HTR-8/SVneo (cell line): ENCODE measurements at regions not wholly inside any gene's neighbourhood (a gene's known extent, or its start where the extent isn't known, plus 50 kb on each side); places are given as distances from the start of the nearest gene placed in this dataset.
"Not testable (repeated sequence)": the region's sequence is repeated elsewhere in the genome, so short reads cannot be mapped to it uniquely, and the experiment has no call there.

Source experiments
- DNase-seq: peaks from one replicate; pipeline ENCODE4 v3.0.0; 2011; ENCODE audit warnings: low spot score, mixed read lengths; ENCODE audit not compliant: insufficient read length
- FAIRE-seq: peaks from 2 replicates; lab custom pipeline; 2011; peaks lifted over from hg19 to GRCh38; lab: Jason Lieb, UNC

DNA sequence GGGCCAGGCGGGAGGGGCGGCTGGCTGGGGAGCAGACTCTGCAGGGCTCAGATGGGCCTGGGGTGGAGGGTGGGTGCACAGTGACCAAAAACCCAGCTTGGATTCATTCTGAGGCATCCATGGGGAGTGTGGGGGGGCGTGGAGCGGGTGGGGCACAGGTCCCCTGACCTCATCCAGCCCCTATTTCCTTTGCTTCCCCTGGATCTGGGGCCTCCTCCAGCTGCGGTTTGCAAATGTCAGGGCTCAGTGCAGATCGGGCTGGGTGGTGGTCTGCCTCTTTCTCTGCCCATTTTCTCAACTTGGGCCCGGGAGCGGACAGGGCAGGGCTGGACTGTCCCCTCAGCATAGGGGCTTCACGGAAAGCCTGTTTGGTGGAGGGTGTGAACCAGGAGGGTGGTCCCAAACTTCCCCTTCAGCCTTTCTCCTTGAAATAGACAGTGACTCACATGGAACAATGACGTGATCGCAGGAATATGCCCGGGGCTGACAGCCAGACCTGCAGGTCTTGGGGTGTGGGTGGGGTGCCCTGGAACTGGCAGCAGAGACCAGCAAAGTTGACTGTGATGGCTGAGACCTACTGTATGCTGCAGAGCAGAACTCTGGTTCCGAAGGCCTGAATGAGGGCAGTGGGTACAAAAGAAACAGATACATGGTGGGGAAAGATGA is 72.9 kb upstream of the PODXL start:
- DNase-seq (peak; percentile 76), FAIRE-seq (peak; percentile 52)

DNA sequence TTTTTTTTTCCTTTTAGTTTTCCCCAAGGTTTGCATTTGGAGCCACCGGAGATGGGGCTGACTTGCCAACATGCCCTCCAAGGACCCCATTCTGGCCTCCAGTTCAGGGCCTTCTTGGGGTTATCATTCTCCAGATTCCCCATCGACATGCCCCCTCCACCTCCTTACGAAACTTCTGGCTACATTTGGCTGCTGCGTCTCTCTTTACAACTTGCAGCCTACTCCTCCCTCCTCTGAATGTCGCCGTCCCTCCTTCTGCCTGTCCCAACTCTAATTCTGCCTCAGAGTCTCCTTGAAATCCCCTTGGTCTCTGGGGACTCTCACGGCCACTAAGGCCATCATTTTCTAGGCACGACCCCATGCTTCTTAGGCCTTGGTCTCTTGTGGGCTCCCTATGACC is 72.2 kb upstream of the PODXL start:
- DNase-seq (no peak), FAIRE-seq (no peak)

DNA sequence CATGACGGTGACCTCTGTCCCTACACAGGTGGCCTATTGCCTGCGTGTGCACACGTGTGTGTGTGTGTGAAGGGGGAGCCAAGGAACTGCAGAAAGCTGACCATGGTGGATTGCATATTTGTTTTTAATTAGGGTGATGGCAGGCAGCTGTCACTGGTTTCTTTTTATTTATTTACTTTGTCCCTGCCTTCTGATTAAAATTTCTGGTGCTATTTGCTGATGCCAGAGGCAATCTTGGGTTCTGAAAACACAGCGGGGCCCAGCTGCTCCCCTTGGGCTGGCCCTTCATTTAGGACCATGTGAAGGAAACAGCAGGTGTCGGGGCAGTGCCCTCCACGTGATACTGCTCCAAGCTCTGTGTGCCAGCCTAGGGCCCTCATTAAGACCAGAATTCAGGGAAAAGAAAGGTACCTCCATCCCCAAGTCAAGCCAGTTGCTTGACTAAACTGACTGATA is 71.3 kb upstream of the PODXL start:
- no peak for DNase-seq
- FAIRE-seq: no peak

DNA sequence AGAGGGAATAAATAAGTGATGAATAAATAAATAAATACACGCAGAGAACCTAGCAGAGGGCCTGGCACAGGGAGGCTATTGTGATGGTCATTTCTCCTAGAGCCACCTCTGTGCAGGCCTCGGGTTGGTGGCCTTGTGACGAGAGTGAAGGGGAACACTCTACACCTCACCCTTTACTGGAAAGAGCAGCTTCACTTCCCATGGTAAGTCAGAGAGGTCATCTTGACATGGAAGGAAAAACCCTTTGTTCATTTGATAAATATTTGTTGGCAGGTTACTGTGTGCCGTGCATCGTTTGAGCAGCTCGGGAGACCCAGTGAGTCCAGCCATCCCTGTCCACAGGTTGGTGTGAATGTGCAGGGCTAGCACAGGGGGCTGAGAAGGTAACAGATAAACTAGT is 70.2 kb upstream of the PODXL start:
- DNase-seq (no peak), FAIRE-seq (no peak)

DNA sequence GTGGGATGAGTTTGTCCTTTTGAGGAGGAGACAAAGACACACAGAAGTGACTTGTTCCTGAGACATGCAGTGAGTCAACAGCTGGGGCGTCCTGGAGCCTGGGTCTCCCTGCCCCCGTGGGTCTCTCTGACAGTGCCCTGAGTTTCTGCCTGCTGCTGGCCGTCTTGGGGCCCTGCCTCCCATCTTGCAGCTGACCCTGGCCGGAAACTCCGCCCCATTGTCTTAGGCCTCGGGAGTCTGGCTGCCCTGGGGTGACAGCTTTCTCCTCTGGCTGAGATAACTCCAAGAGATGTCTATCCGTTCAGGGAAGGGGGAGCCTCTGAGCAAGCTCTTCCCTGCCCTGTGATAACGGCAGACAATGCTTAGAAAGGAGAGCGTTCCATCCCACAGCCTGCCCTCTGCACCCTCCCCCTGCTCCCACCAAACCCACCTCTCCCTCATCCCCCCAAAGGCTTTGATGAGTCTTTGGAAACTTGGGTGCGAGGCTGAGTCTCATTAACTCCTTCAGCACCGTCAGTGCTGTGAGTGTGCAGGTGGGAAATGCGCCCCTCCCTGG is 69.5 kb upstream of the PODXL start:
- peak; percentile 82 for DNase-seq
- FAIRE-seq: no peak

DNA sequence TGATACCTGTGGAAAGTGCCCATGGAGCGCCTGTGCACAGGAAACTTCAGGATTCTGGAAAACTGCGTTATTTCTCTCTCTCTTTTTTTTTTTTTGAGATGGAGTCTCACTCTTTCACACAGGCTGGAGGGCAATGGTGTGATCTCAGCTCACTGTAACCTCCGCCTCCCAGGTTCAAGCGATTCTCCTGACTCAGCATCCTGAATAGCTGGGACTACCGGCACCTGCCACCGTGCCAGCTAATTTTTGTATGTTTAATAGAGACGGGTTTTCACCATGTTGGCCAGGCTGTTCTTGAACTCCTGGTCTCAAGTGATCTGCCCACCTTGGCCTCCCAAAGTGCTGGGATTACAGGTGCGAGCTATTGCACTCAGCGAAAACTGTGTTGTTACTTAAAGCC is 68.9 kb upstream of the PODXL start:
- FAIRE-seq, DNase-seq: not testable (repeated sequence)

DNA sequence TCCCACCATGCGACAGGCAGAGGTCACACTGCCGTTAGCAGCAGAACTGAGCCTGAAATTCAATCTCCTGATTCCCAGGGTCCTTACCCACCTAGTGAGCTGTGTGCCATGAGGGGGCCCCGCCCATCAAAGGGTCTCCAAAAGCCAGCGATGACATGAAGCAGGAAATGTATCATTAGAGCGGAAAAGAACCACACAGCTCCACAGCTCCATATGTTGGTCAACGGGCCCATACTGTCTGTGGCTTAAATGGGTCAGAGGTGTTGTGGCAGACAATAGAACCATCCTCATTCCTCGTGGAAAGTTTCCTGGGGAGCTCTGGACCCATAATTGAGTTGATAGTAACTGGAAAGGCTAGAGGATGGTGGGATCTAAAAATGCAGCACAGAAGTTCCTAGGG is 68.1 kb upstream of the PODXL start:
- DNase-seq (no peak), FAIRE-seq (no peak)

DNA sequence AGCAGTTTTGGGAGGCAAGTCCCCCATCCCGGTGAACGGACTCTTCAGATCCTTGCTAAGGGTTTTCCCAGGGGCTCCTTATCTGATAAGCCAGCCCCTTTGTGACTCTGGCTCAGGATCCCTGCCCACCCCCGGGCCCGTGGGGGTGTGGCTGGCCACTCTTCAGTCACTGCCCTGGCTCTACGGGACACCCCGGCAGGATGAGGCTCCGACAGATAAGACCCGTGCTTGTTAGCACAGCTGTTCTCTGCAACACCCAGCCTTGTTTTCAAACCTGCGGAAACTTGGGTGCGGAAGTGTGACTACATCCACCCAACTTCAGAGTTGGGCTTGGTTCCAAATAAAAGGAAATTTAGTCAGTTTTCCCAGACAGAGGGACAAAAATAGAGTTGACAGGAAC is 66.7 kb upstream of the PODXL start:
- no peak for FAIRE-seq
- no peak for DNase-seq

DNA sequence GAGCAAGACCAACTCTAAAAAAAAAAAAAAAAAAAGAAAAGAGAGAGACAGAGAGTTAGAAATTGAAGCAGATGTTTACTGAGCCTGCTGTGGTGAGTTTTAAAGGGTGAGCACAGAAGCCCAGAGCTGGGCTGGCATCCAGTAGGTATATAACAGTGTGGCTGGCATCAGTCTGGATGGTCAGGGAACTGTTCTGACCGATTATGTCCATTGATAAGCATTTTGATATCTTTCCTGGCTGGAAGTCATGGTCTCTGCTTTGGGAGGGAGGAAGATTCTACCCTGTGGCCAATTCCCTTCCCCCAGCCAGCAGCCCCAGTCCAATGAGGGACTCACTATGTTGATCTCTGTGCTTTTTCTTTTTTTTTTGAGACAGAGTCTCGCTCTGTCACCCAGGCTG is 65.2 kb upstream of the PODXL start:
- DNase-seq: no peak
- no peak for FAIRE-seq

DNA sequence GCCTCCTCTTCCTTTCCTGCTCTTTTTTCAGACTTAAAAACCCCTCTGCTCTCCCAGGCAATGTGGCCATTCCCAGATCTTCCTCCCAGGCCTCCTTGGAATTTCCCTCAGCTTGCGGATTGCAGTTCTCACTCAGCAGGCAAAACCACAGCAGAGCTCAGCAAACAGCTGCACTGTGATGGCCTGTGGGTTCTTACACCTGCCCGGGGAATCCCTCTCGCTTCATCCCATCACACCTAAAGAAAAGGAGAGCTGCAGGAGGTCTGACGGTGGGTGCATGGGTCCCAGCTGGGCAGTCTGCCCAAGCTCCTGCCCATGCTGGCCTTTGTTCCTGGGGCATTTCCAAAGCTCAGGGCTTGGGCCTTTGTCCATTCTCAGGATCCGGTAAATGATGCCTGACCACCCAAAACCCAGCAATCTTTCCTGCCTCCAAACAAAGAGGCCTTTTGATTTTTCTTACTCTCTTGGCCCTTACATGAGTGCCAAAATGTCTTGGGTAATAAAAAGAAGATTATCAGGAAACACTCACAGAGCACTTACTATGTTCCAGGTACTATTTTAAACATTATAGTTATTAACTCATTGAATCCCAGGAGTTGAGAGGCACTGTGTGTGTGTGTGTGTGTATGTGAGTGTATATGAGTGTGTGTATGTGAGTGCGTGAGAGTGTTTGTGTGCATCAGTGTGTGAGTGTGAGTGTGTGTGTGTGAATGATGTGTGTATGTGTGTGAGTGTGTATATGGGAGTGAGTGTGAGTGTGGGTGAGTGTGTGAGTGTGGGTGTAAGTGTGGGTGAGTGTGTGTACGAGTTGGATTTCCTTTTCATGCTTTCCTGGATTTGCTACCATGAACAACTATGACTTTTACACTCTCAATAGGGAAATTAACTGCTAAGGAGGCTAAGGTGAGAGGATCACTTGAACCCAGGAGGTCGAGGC is 64.5 kb upstream of the PODXL start:
- FAIRE-seq (peak; percentile 70), DNase-seq (no peak)

DNA sequence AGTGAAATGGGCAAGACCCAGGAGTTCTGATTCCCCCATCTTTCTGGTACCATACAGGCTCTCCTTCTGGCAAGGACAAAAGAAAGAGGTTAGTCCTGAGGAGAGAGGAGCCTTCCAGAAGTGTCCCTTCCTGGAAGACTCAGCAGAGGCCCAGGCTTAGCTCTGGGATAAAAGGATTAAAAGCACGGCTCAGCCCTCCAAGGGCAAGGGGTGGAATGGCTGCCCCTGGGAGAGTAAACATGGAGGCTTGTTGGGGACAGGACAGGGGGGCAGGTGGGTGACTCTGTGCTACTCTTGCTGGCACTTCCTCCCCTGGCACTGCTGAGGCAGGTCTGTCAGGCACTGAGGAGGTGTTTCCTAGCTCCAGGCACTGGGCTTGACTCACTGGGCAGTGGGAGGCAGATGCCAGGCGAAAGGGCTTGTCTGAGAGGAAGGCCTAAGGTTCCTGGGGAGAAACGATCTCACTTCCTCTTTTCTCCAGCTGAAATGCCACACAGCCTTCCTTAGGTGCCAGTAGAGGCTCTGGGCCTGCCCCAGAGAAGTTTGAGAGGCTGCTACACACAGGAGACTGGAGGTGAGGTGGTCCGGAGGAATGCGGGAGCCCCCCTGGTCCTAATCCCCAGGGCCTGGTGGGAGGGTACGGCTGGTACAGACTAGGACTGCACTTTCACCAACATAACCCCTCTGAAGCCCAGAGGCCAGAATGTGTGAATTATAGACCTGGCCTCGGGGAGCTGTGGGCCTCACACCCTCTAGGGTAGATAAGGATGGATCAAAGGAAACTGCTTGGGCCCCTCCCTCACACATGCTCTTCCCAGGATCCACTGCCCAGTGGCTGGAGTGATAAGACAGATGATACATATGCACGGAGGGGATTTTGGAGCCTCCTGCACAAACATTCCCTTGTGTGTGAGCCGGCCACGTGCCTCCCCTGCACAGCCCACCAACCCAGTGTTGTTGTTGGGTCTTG is 63.2 kb upstream of the PODXL start:
- FAIRE-seq: no peak

DNA sequence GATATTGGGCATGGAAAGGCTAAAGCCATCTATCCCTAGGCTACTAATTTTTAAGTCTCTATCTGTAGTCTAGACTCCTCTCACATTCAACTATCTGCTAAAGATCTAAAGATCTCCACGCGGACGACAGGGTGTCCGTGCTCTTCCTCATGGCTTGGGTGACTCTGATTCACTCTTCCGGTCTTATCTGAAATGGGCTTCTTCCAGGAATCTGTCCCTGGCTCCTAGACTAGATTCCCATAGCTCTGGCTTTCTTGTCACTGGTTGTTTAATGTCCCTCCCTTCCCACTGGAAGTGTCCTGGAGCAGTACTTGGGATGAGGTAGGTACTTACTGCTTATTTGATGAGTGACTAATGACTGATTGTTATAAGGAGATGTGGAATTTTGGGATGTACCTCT is 62.0 kb upstream of the PODXL start:
- no peak for DNase-seq
- FAIRE-seq: no peak

More for the DNA sequence above, 63.2 kb upstream of the PODXL start:
- no peak for DNase-seq

DNA sequence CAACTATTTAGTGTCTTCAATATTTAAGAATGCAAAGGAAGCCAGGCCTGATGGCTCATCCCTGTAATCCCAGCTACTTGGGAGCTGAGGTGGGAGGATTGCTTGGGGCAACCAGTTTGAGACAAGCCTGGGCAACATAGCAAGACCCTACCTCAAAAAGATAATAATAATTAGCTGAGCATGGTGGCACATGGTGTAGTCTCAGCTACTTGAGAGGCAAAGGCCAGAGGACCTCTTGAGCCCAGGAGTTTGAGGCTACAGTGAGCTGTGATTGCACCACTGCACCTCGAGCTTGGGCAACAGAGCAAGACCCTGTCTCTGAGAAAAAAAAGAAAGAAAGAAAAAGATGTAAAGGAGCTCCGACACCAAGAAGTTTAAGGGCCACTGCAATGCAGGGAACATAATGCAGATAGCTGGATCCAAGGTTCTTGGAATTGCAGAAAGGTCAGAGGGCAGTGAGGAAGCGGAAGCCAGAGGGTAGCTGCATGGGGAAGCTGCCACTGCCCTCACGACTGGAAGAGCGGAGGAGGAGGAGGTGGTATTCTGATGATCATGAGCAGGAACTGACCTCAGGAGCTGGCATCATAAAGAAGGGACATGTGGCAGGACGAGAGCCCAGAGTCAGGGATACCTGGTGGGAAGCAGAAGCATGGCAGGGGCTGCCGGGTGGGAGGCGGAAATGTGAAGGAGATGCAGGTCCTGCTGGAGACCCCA is 60.2 kb upstream of the PODXL start:
- FAIRE-seq (no peak), DNase-seq (no peak)

DNA sequence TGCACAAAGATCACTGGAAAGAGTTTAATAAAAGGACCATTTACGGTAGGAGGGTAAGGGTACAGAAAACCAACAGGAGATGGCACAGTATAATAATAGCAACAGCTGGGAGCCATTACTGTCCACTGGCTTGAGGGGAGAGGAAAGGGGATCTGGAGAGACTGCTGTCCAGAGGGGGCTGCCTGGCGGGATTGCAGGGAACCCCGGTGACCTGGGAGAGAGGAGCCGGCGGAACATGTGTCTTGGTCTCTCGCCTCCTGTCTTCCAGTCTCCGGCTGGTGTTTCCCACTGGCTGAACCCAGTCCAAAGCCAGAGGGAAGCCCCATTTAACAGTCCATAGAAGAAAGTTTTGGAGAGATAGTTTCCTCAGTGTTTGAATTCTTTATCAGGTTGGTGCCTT is 57.5 kb upstream of the PODXL start:
- FAIRE-seq (no peak), DNase-seq (no peak)

DNA sequence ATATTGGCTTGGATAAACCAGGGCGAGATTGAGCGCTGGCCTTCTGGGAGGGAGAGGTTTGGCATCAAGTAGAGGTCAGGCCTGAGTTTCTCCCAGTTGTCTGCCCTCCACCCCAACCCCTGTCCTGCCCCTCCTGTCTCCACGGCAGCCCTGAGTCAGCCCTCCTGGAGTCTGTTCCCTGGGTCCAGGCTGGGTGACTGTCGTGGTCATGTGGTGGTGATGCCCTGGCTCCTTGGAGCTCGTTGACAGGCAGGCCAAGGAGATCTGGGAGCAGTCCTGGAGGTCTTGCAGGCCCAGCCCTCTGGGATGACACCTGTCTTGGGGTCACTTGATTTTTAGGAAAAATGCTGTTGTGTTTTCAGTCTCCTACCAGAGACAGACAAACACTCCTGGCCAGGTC is 53.6 kb upstream of the PODXL start:
- DNase-seq: no peak
- no peak for FAIRE-seq

DNA sequence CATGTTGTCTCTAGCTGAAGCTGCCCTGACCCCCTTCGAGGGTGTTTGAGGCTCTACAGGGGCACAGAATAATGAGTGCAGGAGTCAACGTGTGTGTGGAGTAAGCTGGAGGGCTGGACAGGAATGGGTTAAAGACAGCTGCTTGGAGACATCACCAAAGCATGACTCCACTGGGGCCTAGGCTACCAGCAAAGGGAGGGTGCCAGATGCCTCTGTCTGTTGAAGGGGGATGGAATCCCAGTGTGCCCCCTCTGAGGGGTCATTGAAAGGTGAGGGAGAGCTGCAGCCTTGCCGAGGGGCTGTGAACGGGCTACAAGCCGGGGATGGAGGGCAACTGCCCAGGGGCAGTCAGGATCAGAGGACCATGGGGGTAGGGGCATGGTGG is 51.7 kb upstream of the PODXL start:
- DNase-seq: no peak

DNA sequence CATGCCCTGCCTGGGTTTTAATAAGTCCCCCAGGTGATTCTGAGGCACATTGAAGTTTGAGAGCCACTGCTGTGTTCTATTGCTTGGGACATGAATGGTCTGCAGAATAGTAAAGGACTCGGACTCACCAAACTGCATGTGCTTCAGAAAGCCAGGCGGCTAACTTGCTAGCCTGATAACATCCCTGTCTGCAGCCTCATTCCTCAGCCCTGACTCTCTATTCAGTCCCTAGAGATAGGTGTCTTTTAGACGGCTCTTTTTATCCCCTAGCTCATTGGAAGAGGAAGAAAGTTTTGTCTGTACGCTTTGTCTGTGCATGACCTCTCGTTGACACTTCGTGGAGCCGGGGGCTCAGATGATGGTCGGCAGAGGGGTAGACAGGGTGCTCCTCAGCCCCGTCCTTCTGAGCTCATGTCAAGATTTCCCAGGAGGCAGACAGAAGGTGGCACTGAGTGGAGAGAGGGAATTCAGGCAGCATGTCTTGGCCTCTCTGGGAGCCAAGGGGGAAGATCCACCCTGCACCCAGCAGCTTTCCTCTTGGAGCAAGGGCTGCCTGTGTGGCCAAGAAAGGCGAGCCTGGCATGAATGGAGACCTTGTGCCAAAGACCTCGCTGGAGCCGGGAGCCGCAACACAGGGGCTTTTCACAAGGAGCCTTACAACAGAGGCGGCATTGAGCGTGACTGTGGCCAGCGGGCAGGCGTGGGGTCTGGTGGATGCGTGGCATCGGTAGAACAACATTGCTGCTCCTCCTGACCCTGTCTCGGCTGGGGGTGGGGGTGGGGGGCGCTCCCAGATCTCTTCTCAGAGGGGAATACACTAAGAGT is 51.1 kb upstream of the PODXL start:
- DNase-seq: no peak
- FAIRE-seq: no peak

More for the DNA sequence above, 51.7 kb upstream of the PODXL start:
- no peak for FAIRE-seq
